Uterus (tissue), 3 donors: ENCODE measurements at regions not wholly inside any gene's neighbourhood (a gene's known extent, or its start where the extent isn't known, plus 50 kb on each side); places are given as distances from the start of the nearest gene placed in this dataset.

Experiments used
- DNase-seq, 2 donors: peaks; one replicate each; pipeline ENCODE4 v3.0.0-alpha.2; 2019 to 2020
- H3K27ac ChIP-seq, 2 donors: fragments of 200-600 bp; sonication (generic); 1 replicate in 1 of 2; 2 replicates in 1 of 2; pipeline ENCODE4 v1.5.1; 2016 to 2018
- H3K27me3 ChIP-seq, 2 donors: fragments of 200-600 bp; sonication (generic); one replicate each; pipeline ENCODE4 v1.5.1; 2018 to 2019; ENCODE audit warnings: control low read depth in 1 of 2
- H3K36me3 ChIP-seq, 2 donors: fragments of 200-600 bp; sonication (generic); one replicate each; pipeline ENCODE4 v1.5.1; 2019; ENCODE audit warnings: control low read depth in 1 of 2
- H3K4me1 ChIP-seq, 2 donors: fragments of 200-600 bp; sonication (generic); one replicate each; pipeline ENCODE4 v1.5.1; 2018 to 2019; ENCODE audit warnings: control low read depth in 1 of 2
- H3K4me3 ChIP-seq, 2 donors: fragments of 200-600 bp; sonication (generic); 1 replicate in 1 of 2; 2 replicates in 1 of 2; pipeline ENCODE4 v1.5.1; 2018 to 2019; ENCODE audit warnings: mild to moderate bottlenecking in 1 of 2
- H3K9me3 ChIP-seq, 2 donors: fragments of 200-600 bp; sonication (generic); one replicate each; pipeline ENCODE4 v1.5.1; 2019; ENCODE audit warnings: control low read depth in 1 of 2
- CTCF ChIP-seq, 4 experiments: fragments of 200-600 bp in 2 of 4; fragments of 450-650 bp in 2 of 4; sonication (generic) in 2 of 4; IDR thresholded peaks; one replicate each; pipeline ENCODE4 v1.5.1; 2016 to 2019; ENCODE audit warnings: antibody characterized with exemption in 4 of 4, mild to moderate bottlenecking in 2 of 4, moderate library complexity in 1 of 4
- POLR2A ChIP-seq, 2 donors: fragments of 450-650 bp; IDR thresholded peaks; one replicate each; pipeline ENCODE4 v1.6.1; 2016; ENCODE audit warnings: antibody characterized with exemption in 2 of 2, mild to moderate bottlenecking in 1 of 2, moderate library complexity in 1 of 2
- intact Hi-C: fragments of 100-400 bp; cut with DNase I; formaldehyde crosslinking; loops from one replicate; pipeline ENCODE4 v1.15.1; 2023; ENCODE audit warnings: low total_unique reads
- donor health status: DM: yes; HTN: yes; CAD: no.

- Histone ChIP-seq H3K27me3 (no peaks in the 10 kb centered on the region), H3K9me3 (no peaks in the 10 kb centered on the region)
- DNase-seq, result no peak
These were observed 52.2 kb upstream of the FAT1 start for GRCh38 chr4:186775902-186776301.

DNA sequence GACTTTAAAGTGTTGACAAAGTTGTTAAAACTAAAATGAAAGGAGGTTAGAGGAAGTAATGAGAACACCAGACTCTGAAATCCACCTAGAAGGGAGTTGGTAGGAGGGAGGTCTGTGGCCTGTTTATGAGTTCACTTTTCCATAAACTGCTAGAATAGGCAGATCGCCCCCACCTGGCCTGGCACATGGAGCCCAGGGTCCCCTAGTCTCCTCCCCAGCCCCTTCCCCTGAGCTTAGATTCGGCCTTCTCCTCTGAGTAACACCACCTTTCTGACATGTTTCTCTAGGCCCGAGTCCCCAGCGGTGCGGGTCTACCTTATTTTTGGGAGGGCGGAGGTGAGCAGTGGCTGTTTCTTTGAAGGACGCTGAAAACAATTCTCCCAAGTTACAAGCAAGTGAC lies 54.5 kb upstream of the FAT1 start:
- no peaks in the 10 kb centered on the region for H3K36me3 ChIP-seq
- no peak overlapping the region for H3K27ac ChIP-seq
- no peak overlapping the region for H3K4me3 ChIP-seq
- no peaks in the 10 kb centered on the region for H3K4me1 ChIP-seq
- H3K27me3 ChIP-seq, result no peaks in the 10 kb centered on the region
- H3K9me3 ChIP-seq, result no peaks in the 10 kb centered on the region
- no peak for DNase-seq
- intact Hi-C loops, result no loop called here
- TF ChIP-seq POLR2A (IDR thresholded peaks at IDR 0.05) (no peak), CTCF (IDR thresholded peaks at IDR 0.05) (no peak)

More at GRCh38 chr4:186775902-186776301, 52.2 kb upstream of the FAT1 start:
- no peaks in the 10 kb centered on the region for H3K36me3 ChIP-seq
- no peaks in the 10 kb centered on the region for H3K4me1 ChIP-seq
- H3K4me3 ChIP-seq, result no peak overlapping the region
- no peak overlapping the region for H3K27ac ChIP-seq
- TF ChIP-seq CTCF (IDR thresholded peaks at IDR 0.05), result no peak
- TF ChIP-seq POLR2A (IDR thresholded peaks at IDR 0.05), result no peak
- intact Hi-C loops, result no loop called here

DNA sequence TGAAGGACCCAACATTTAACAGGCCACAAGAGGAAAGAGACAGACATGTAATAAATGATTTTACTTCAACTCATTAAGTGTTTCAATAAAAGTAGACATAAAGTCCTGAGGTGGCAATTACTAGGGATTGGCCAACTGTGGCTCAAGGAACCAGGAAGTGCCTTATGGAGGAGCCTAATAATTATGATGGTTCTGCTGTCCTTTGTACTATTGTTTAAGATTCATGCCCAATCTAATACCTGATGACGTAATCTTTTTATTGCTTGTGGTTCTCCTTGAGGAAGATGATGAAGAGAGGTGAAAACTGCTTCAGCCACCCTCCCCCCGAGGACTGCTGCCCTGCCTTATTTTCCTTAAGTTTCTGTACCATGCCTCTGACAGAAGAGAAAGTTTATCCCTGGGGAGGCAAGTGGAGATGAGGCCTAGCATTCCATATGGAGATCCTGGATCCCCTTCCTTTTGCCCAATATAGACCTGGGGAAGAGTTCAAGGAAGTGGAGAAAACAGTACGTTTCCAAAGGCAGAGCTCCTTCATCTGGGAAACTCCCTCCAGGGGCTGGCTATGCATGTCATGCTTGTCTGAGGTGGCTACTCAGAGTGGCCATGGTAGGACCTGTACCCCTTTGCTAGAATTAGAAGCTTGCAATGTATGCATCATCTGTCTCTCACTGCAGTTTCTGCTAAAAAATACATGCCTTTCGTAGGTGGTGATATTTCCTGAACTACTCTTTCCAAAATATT lies 56.8 kb upstream of the FAT1 start:
- no peak for DNase-seq
- Histone ChIP-seq H3K4me1 (no peaks in the 10 kb centered on the region), H3K4me3 (no peak overlapping the region), H3K27me3 (no peaks in the 10 kb centered on the region), H3K9me3 (no peaks in the 10 kb centered on the region), H3K36me3 (no peaks in the 10 kb centered on the region), H3K27ac (no peak overlapping the region)
- intact Hi-C loops, result no loop called here
- TF ChIP-seq POLR2A (IDR thresholded peaks at IDR 0.05) (no peak), CTCF (IDR thresholded peaks at IDR 0.05) (no peak)

- H3K9me3 ChIP-seq, result no peaks in the 10 kb centered on the region
- no peaks in the 10 kb centered on the region for H3K27me3 ChIP-seq
- no peak overlapping the region for H3K4me3 ChIP-seq
- DNase-seq, result no peak
- no peaks in the 10 kb centered on the region for H3K36me3 ChIP-seq
- TF ChIP-seq CTCF (IDR thresholded peaks at IDR 0.05), result no peak
- H3K4me1 ChIP-seq, result no peaks in the 10 kb centered on the region
- H3K27ac ChIP-seq, result no peak overlapping the region
- intact Hi-C loops, result no loop called here
These were observed 57.6 kb upstream of the FAT1 start for GRCh38 chr4:186781032-186781917.

GRCh38 chr4:186782302-186782701 lies 58.6 kb upstream of the FAT1 start:
- Histone ChIP-seq H3K27ac (no peak overlapping the region), H3K9me3 (no peaks in the 10 kb centered on the region), H3K27me3 (no peaks in the 10 kb centered on the region), H3K4me3 (no peak overlapping the region), H3K36me3 (no peaks in the 10 kb centered on the region), H3K4me1 (no peaks in the 10 kb centered on the region)
- TF ChIP-seq CTCF (IDR thresholded peaks at IDR 0.05) (no peak), POLR2A (IDR thresholded peaks at IDR 0.05) (no peak)
- intact Hi-C loops, result no loop called here
- no peak for DNase-seq
